H9 (cell line): ENCODE measurements at regions not wholly inside any gene's neighbourhood (a gene's known extent, or its start where the extent isn't known, plus 50 kb on each side); places are given as distances from the start of the nearest gene placed in this dataset.

Experiments used
- DNase-seq: peaks from one replicate; pipeline ENCODE4 v3.0.0-alpha.2; 2017
- H2AFZ ChIP-seq: one replicate; pipeline ENCODE4 v1.6.1; 2013; ENCODE audit warnings: mild to moderate bottlenecking, low read length, control low read depth, moderate library complexity
- H2AK5ac ChIP-seq: 2 replicates; pipeline ENCODE4 v1.6.1; 2013; ENCODE audit warnings: low read length, control low read depth, mixed read lengths; ENCODE audit not compliant: insufficient read length
- H2BK120ac ChIP-seq: one replicate; pipeline ENCODE4 v1.6.1; 2013; ENCODE audit warnings: low read depth, mild to moderate bottlenecking, low read length, control low read depth, inconsistent platforms; ENCODE audit not compliant: poor library complexity, severe bottlenecking
- H2BK12ac ChIP-seq: 2 replicates; pipeline ENCODE4 v1.6.1; 2013; ENCODE audit warnings: low read length, control low read depth, mixed read lengths, low read depth; ENCODE audit not compliant: insufficient read length
- H2BK15ac ChIP-seq: 2 replicates; pipeline ENCODE4 v1.6.1; 2013; ENCODE audit warnings: low read depth, low read length, control low read depth
- H2BK20ac ChIP-seq: one replicate; pipeline ENCODE4 v1.6.1; 2013; ENCODE audit warnings: low read depth, mild to moderate bottlenecking, low read length, control low read depth, inconsistent platforms; ENCODE audit not compliant: poor library complexity, severe bottlenecking
- H2BK5ac ChIP-seq: 2 replicates; pipeline ENCODE4 v1.6.1; 2013; ENCODE audit warnings: low read length, control low read depth, mixed read lengths; ENCODE audit not compliant: insufficient read length
- H3K14ac ChIP-seq: 2 replicates; pipeline ENCODE4 v1.6.1; 2013; ENCODE audit warnings: low read length, control low read depth; ENCODE audit not compliant: insufficient read depth
- H3K18ac ChIP-seq: 2 replicates; pipeline ENCODE4 v1.6.1; 2013; ENCODE audit warnings: low read depth, mild to moderate bottlenecking, mixed read lengths, low read length, control low read depth; ENCODE audit not compliant: insufficient read length
- H3K23ac ChIP-seq: 2 replicates; pipeline ENCODE4 v1.6.1; 2013; ENCODE audit warnings: low read length, control low read depth, mixed read lengths, low read depth; ENCODE audit not compliant: insufficient read length
- H3K23me2 ChIP-seq: 2 replicates; pipeline ENCODE4 v1.6.1; 2013; ENCODE audit warnings: low read depth, mild to moderate bottlenecking, mixed read lengths, low read length, control low read depth; ENCODE audit not compliant: insufficient read length, poor library complexity, severe bottlenecking
- H3K27ac ChIP-seq: 2 replicates; pipeline ENCODE4 v1.5.1; 2013; ENCODE audit warnings: low read length, control low read depth, mixed read lengths, low read depth; ENCODE audit not compliant: insufficient read length
- H3K27me3 ChIP-seq: 2 replicates; pipeline ENCODE4 v1.6.1; 2013; ENCODE audit warnings: low read length, control low read depth, inconsistent platforms; ENCODE audit not compliant: insufficient read depth
- H3K4ac ChIP-seq: 2 replicates; pipeline ENCODE4 v1.6.1; 2013; ENCODE audit warnings: low read depth, mild to moderate bottlenecking, control low read depth, inconsistent platforms, low read length, moderate library complexity
- H3K4me1 ChIP-seq: 2 replicates; pipeline ENCODE4 v1.6.1; 2013; ENCODE audit warnings: low read length, control low read depth, inconsistent platforms; ENCODE audit not compliant: insufficient read depth
- H3K4me2 ChIP-seq: 2 replicates; pipeline ENCODE4 v1.6.1; 2013; ENCODE audit warnings: low read length, control low read depth, mixed read lengths; ENCODE audit not compliant: insufficient read length, insufficient read depth
- H3K56ac ChIP-seq: 2 replicates; pipeline ENCODE4 v1.6.1; 2013; ENCODE audit warnings: low read depth, mild to moderate bottlenecking, mixed read lengths, low read length, control low read depth; ENCODE audit not compliant: insufficient read length
- H3K79me1 ChIP-seq: 2 replicates; pipeline ENCODE4 v1.6.1; 2013; ENCODE audit warnings: low read depth, mild to moderate bottlenecking, moderate library complexity, low read length, control low read depth, inconsistent platforms; ENCODE audit not compliant: insufficient read depth, poor library complexity, severe bottlenecking
- H3K79me2 ChIP-seq: 2 replicates; pipeline ENCODE4 v1.6.1; 2013; ENCODE audit warnings: low read length, control low read depth, inconsistent platforms; ENCODE audit not compliant: insufficient read depth
- H3K9ac ChIP-seq: 2 replicates; pipeline ENCODE4 v1.6.1; 2013; ENCODE audit warnings: low read length, control low read depth, mixed read lengths; ENCODE audit not compliant: insufficient read length; ENCODE audit errors: extremely low read depth
- H3K9me3 ChIP-seq: one replicate; pipeline ENCODE4 v1.6.1; 2013; ENCODE audit warnings: low read depth, low read length, inconsistent platforms; ENCODE audit not compliant: control insufficient read depth
- H3T11ph ChIP-seq: one replicate; pipeline ENCODE4 v1.6.1; 2013; ENCODE audit warnings: mild to moderate bottlenecking, low read length, control low read depth, inconsistent platforms
- H4K20me1 ChIP-seq: one replicate; pipeline ENCODE4 v1.6.1; 2013; ENCODE audit not compliant: control insufficient read depth, insufficient read length, insufficient read depth
- H4K5ac ChIP-seq: 2 replicates; pipeline ENCODE4 v1.6.1; 2013; ENCODE audit warnings: low read depth, mild to moderate bottlenecking, mixed read lengths, low read length, control low read depth; ENCODE audit not compliant: insufficient read length
- H4K8ac ChIP-seq: replicated peaks from 2 replicates; pipeline ENCODE4 v1.6.1; 2013; ENCODE audit warnings: low read length, control low read depth, mixed read lengths, low read depth; ENCODE audit not compliant: insufficient read length
- H4K91ac ChIP-seq: 2 replicates; pipeline ENCODE4 v1.6.1; 2013; ENCODE audit warnings: low read depth, mild to moderate bottlenecking, moderate library complexity, mixed read lengths, low read length, control low read depth; ENCODE audit not compliant: insufficient read length
- H3K27ac Mint-ChIP-seq, 3 experiments: 2 replicates in 2 of 3; 3 replicates in 1 of 3; pipeline ENCODE4 v1.8.0; 2020 to 2021; ENCODE audit warnings: mixed read lengths in 3 of 3, mild to moderate bottlenecking in 1 of 3, moderate library complexity in 1 of 3
- H3K27me3 Mint-ChIP-seq: 2 replicates; pipeline ENCODE4 v1.8.0; 2021; ENCODE audit warnings: low read depth, mild to moderate bottlenecking, moderate library complexity, mixed read lengths
- H3K36me3 Mint-ChIP-seq, 3 experiments: 2 replicates in 2 of 3; 3 replicates in 1 of 3; pipeline ENCODE4 v1.8.0; 2020 to 2021; ENCODE audit warnings: low read depth in 3 of 3, mixed read lengths in 3 of 3; ENCODE audit not compliant: insufficient read depth in 1 of 3
- H3K4me1 Mint-ChIP-seq, 2 experiments: 2 replicates each; pipeline ENCODE4 v1.8.0; 2020; ENCODE audit warnings: mixed read lengths in 2 of 2
- H3K4me3 Mint-ChIP-seq, 2 experiments: 2 replicates in 1 of 2; 3 replicates in 1 of 2; pipeline ENCODE4 v1.8.0; 2020 to 2021; ENCODE audit warnings: mild to moderate bottlenecking in 2 of 2, mixed read lengths in 2 of 2, moderate library complexity in 1 of 2
- H3K9me3 Mint-ChIP-seq, 2 experiments: 2 replicates in 1 of 2; 3 replicates in 1 of 2; pipeline ENCODE4 v1.8.0; 2020; ENCODE audit warnings: mild to moderate bottlenecking in 2 of 2, mixed read lengths in 2 of 2, moderate library complexity in 1 of 2
- CTCF ChIP-seq: fragments of 200-600 bp; sonication (generic); conservative IDR thresholded peaks from 3 replicates; pipeline ENCODE4 v1.8.0; 2021; ENCODE audit warnings: antibody characterized with exemption, mild to moderate bottlenecking
- WGBS: extraction: QIAGEN DNeasy Blood & Tissue Kit; methylation state at CpG from one replicate; pipeline ENCODE4 v1.1.7; 2013; ENCODE audit warnings: missing lambda C conversion rate, low lambda C conversion rate, mixed read lengths; ENCODE audit not compliant: insufficient read length; ENCODE audit errors: extremely low coverage; 5-methylcytosine and 5-hydroxymethylcytosine counted together

GRCh38 chr4:180932370-180933001 lies 1310.7 kb upstream of the TENM3 start:
- H2BK20ac ChIP-seq: no peak overlapping the region
- H4K20me1 ChIP-seq: no peaks in the 10 kb centered on the region
- Mint-ChIP-seq H3K27me3 (no peaks in the 10 kb centered on the region), H3K9me3 (no peaks in the 10 kb centered on the region), H3K4me3 (no peak overlapping the region), H3K36me3 (peaks cover 0 to 3% (median 0%) of the 10 kb centered on the region in 3 experiments; a peak in 1 of 7 replicates), H3K27ac (no peak overlapping the region), H3K4me1 (peaks cover 0 to under 1% of the 10 kb centered on the region in 2 experiments; a peak in 3 of 4 replicates)
- H3K14ac ChIP-seq: no peak overlapping the region
- WGBS: no CpG with 5 or more reads among the region's 4 CpGs
- H3K4ac ChIP-seq: no peak overlapping the region
- H3K27ac ChIP-seq: no peak overlapping the region
- H2BK12ac ChIP-seq: no peak overlapping the region
- no peak overlapping the region for H2BK120ac ChIP-seq
- no peaks in the 10 kb centered on the region for H3K27me3 ChIP-seq
- no peaks in the 10 kb centered on the region for H3K79me1 ChIP-seq
- H3K9me3 ChIP-seq: no peaks in the 10 kb centered on the region
- no peak overlapping the region for H3K56ac ChIP-seq
- no peak overlapping the region for H3T11ph ChIP-seq
- H2BK15ac ChIP-seq: no peak overlapping the region
- H2AK5ac ChIP-seq: no peak overlapping the region
- H3K23ac ChIP-seq: no peak overlapping the region
- H4K5ac ChIP-seq: no peak overlapping the region
- H3K18ac ChIP-seq: no peak overlapping the region
- no peaks in the 10 kb centered on the region for H3K79me2 ChIP-seq
- H2AFZ ChIP-seq: no peak overlapping the region
- H3K4me2 ChIP-seq: no peak overlapping the region
- no peak overlapping the region for H3K9ac ChIP-seq
- TF ChIP-seq CTCF: no peak
- no peak overlapping the region for H2BK5ac ChIP-seq
- no peak overlapping the region for H4K91ac ChIP-seq
- no peak for DNase-seq
- H3K4me1 ChIP-seq: no peaks in the 10 kb centered on the region
- no peaks in the 10 kb centered on the region for H3K23me2 ChIP-seq
- no peak overlapping the region for H4K8ac ChIP-seq
